ENCODE measurements at regions not wholly inside any gene's neighbourhood (a gene's known extent, or its start where the extent isn't known, plus 50 kb on each side); places are given as distances from the start of the nearest gene placed in this dataset.

GRCh38 chr12:110995016-110995415 lies 74.6 kb upstream of the MYL2 start:
- H3K9me3 ChIP-seq (ENCODE audit: low read depth, low read length), result no peaks in the 10 kb centered on the region
- H3K4me3 ChIP-seq (ENCODE audit: insufficient read depth, low read length), result no peak overlapping the region
- H3K36me3 ChIP-seq (ENCODE audit: insufficient read depth, low read length), result no peaks in the 10 kb centered on the region
- no peaks in the 10 kb centered on the region for H4K20me1 ChIP-seq (ENCODE audit: insufficient read depth, low read length)
- H3K4me1 ChIP-seq (ENCODE audit: insufficient read depth, low read length), result no peaks in the 10 kb centered on the region
- H3K27ac ChIP-seq (ENCODE audit: low read depth, low read length), result no peak overlapping the region
- DNase-seq (ENCODE audit: insufficient read length, low spot score, missing footprints), result no peak
- H3K27me3 ChIP-seq (ENCODE audit: insufficient read depth, low read length), result no peaks in the 10 kb centered on the region
- TF ChIP-seq, protein P1, sequence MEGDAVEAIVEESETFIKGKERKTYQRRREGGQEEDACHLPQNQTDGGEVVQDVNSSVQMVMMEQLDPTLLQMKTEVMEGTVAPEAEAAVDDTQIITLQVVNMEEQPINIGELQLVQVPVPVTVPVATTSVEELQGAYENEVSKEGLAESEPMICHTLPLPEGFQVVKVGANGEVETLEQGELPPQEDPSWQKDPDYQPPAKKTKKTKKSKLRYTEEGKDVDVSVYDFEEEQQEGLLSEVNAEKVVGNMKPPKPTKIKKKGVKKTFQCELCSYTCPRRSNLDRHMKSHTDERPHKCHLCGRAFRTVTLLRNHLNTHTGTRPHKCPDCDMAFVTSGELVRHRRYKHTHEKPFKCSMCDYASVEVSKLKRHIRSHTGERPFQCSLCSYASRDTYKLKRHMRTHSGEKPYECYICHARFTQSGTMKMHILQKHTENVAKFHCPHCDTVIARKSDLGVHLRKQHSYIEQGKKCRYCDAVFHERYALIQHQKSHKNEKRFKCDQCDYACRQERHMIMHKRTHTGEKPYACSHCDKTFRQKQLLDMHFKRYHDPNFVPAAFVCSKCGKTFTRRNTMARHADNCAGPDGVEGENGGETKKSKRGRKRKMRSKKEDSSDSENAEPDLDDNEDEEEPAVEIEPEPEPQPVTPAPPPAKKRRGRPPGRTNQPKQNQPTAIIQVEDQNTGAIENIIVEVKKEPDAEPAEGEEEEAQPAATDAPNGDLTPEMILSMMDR (IDR thresholded peaks at IDR 0.05; ENCODE audit: extremely low read depth, low read depth, low read length), result no peak
- H3K4me2 ChIP-seq (ENCODE audit: insufficient read depth, low read length), result no peak overlapping the region
- no peaks in the 10 kb centered on the region for H3K79me2 ChIP-seq (ENCODE audit: insufficient read depth, low read length)
- H2AFZ ChIP-seq (ENCODE audit: low read length), result no peak overlapping the region

GRCh38 chr12:110993434-110993833 lies 73.1 kb upstream of the MYL2 start:
- no peak overlapping the region for H2AFZ ChIP-seq (ENCODE audit: low read length)
- no peaks in the 10 kb centered on the region for H3K79me2 ChIP-seq (ENCODE audit: insufficient read depth, low read length)
- H3K27me3 ChIP-seq (ENCODE audit: insufficient read depth, low read length), result no peaks in the 10 kb centered on the region
- no peak overlapping the region for H3K4me2 ChIP-seq (ENCODE audit: insufficient read depth, low read length)
- H3K4me3 ChIP-seq (ENCODE audit: insufficient read depth, low read length), result no peak overlapping the region
- TF ChIP-seq, protein P1 (IDR thresholded peaks at IDR 0.05; ENCODE audit: extremely low read depth, low read depth, low read length), result no peak
- H3K9me3 ChIP-seq (ENCODE audit: low read depth, low read length), result no peaks in the 10 kb centered on the region
- no peak for DNase-seq (ENCODE audit: insufficient read length, low spot score, missing footprints)
- no peaks in the 10 kb centered on the region for H3K36me3 ChIP-seq (ENCODE audit: insufficient read depth, low read length)
- H3K4me1 ChIP-seq (ENCODE audit: insufficient read depth, low read length), result no peaks in the 10 kb centered on the region
- no peaks in the 10 kb centered on the region for H4K20me1 ChIP-seq (ENCODE audit: insufficient read depth, low read length)
- H3K27ac ChIP-seq (ENCODE audit: low read depth, low read length), result no peak overlapping the region

GRCh38 chr12:110992909-110993308 lies 72.5 kb upstream of the MYL2 start:
- no peak for DNase-seq (ENCODE audit: insufficient read length, low spot score, missing footprints)
- no peaks in the 10 kb centered on the region for H4K20me1 ChIP-seq (ENCODE audit: insufficient read depth, low read length)
- H3K4me3 ChIP-seq (ENCODE audit: insufficient read depth, low read length), result no peak overlapping the region
- no peak overlapping the region for H2AFZ ChIP-seq (ENCODE audit: low read length)
- TF ChIP-seq, protein P1 (IDR thresholded peaks at IDR 0.05; ENCODE audit: extremely low read depth, low read depth, low read length), result no peak
- H3K27me3 ChIP-seq (ENCODE audit: insufficient read depth, low read length), result no peaks in the 10 kb centered on the region
- no peaks in the 10 kb centered on the region for H3K79me2 ChIP-seq (ENCODE audit: insufficient read depth, low read length)
- H3K4me2 ChIP-seq (ENCODE audit: insufficient read depth, low read length), result no peak overlapping the region
- no peaks in the 10 kb centered on the region for H3K9me3 ChIP-seq (ENCODE audit: low read depth, low read length)
- no peak overlapping the region for H3K27ac ChIP-seq (ENCODE audit: low read depth, low read length)
- no peaks in the 10 kb centered on the region for H3K36me3 ChIP-seq (ENCODE audit: insufficient read depth, low read length)
- H3K4me1 ChIP-seq (ENCODE audit: insufficient read depth, low read length), result no peaks in the 10 kb centered on the region

GRCh38 chr12:110983811-110984210 lies 63.4 kb upstream of the MYL2 start:
- TF ChIP-seq, protein P1 (IDR thresholded peaks at IDR 0.05; ENCODE audit: extremely low read depth, low read depth, low read length), result no peak
- no peaks in the 10 kb centered on the region for H3K9me3 ChIP-seq (ENCODE audit: low read depth, low read length)
- no peak overlapping the region for H3K4me3 ChIP-seq (ENCODE audit: insufficient read depth, low read length)
- H3K4me2 ChIP-seq (ENCODE audit: insufficient read depth, low read length), result no peak overlapping the region
- H3K4me1 ChIP-seq (ENCODE audit: insufficient read depth, low read length), result no peaks in the 10 kb centered on the region
- H3K79me2 ChIP-seq (ENCODE audit: insufficient read depth, low read length), result no peaks in the 10 kb centered on the region
- DNase-seq (ENCODE audit: insufficient read length, low spot score, missing footprints), result no peak
- H3K27me3 ChIP-seq (ENCODE audit: insufficient read depth, low read length), result no peaks in the 10 kb centered on the region
- no peak overlapping the region for H3K27ac ChIP-seq (ENCODE audit: low read depth, low read length)
- H2AFZ ChIP-seq (ENCODE audit: low read length), result no peak overlapping the region
- no peaks in the 10 kb centered on the region for H4K20me1 ChIP-seq (ENCODE audit: insufficient read depth, low read length)
- H3K36me3 ChIP-seq (ENCODE audit: insufficient read depth, low read length), result no peaks in the 10 kb centered on the region
